Transverse colon (tissue), 4 donors: ENCODE measurements at regions not wholly inside any gene's neighbourhood (a gene's known extent, or its start where the extent isn't known, plus 50 kb on each side); places are given as distances from the start of the nearest gene placed in this dataset.

Source experiments
- DNase-seq: peaks from one replicate; pipeline ENCODE4 v3.0.0-alpha.2; 2019
- H3K27ac ChIP-seq, 4 donors: fragments of 200-600 bp; sonication (generic); 2 replicates each; pipeline ENCODE4 v1.5.1; 2016 to 2018; ENCODE audit warnings: inconsistent platforms in 4 of 4
- H3K27me3 ChIP-seq: fragments of 200-600 bp; sonication (generic); 2 replicates; pipeline ENCODE4 v1.5.1; 2017; ENCODE audit warnings: inconsistent platforms
- H3K36me3 ChIP-seq, 4 donors: fragments of 200-600 bp; sonication (generic); 2 replicates each; pipeline ENCODE4 v1.5.1; 2017 to 2019; ENCODE audit warnings: inconsistent platforms in 4 of 4
- H3K4me1 ChIP-seq, 4 donors: fragments of 200-600 bp; sonication (generic); 2 replicates each; pipeline ENCODE4 v1.5.1; 2017 to 2020; ENCODE audit warnings: inconsistent platforms in 4 of 4
- H3K4me3 ChIP-seq, 4 donors: fragments of 200-600 bp; sonication (generic); 1 replicate in 1 of 4; 2 replicates in 3 of 4; pipeline versions ENCODE4 v1.5.1 to v1.6.1; 2017 to 2019; ENCODE audit warnings: inconsistent platforms in 4 of 4
- H3K9me3 ChIP-seq, 2 donors: fragments of 200-600 bp; sonication (generic); 2 replicates each; pipeline ENCODE4 v1.5.1; 2017 to 2019; ENCODE audit warnings: inconsistent platforms in 2 of 2
- CTCF ChIP-seq, 5 experiments: fragments of 200-600 bp in 3 of 5; fragments of 450-650 bp in 2 of 5; sonication (generic) in 3 of 5; IDR thresholded peaks; 1 replicate in 2 of 5; 2 replicates in 3 of 5; pipeline ENCODE4 v1.5.1; 2016 to 2017; ENCODE audit warnings: antibody characterized with exemption in 5 of 5, inconsistent platforms in 3 of 5, mild to moderate bottlenecking in 2 of 5, moderate library complexity in 1 of 5
- EP300 ChIP-seq: sonication (generic); formaldehyde crosslinking; IDR thresholded peaks from one replicate; pipeline ENCODE4 v1.6.1; 2017; ENCODE audit warnings: antibody characterized with exemption, low read depth
- POLR2A ChIP-seq: fragments of 450-650 bp; IDR thresholded peaks from one replicate; pipeline ENCODE4 v1.6.1; 2016; ENCODE audit warnings: antibody characterized with exemption, mild to moderate bottlenecking, moderate library complexity
- POLR2AphosphoS5 ChIP-seq, 3 donors: sonication (generic); formaldehyde crosslinking; IDR thresholded peaks; one replicate each; pipeline ENCODE4 v1.6.1; 2016; ENCODE audit warnings: antibody characterized with exemption in 3 of 3
- WGBS, 2 donors: methylation state at CpG; one replicate each; pipeline ENCODE4 v1.1.5; 2018; ENCODE audit warnings: low coverage in 1 of 2; 5-methylcytosine and 5-hydroxymethylcytosine counted together
- in situ Hi-C, 4 donors: fragments of 200-750 bp; cut with MboI; loops; one replicate each; pipeline versions ENCODE4 v1.15.0 to v1.15.1; 2017; ENCODE audit warnings: low sequenced_read_pairs in 3 of 4, low pct_ligation_motif_present in 1 of 4, low pct_unique_long_range_greater_than_20kb in 1 of 4
- intact Hi-C: fragments of 100-400 bp; cut with DNase I; formaldehyde crosslinking; loops from one replicate; pipeline ENCODE4 v1.15.1; 2023; ENCODE audit warnings: low total_unique reads

- DNase-seq, result no peak
- Histone ChIP-seq H3K4me3 (no peak overlapping the region), H3K27ac (no peak overlapping the region), H3K27me3 (no peaks in the 10 kb centered on the region), H3K4me1 (peaks cover 0 to 15% (median 5%) of the 10 kb centered on the region in 4 donors), H3K36me3 (no peaks in the 10 kb centered on the region), H3K9me3 (no peaks in the 10 kb centered on the region)
- intact Hi-C loops, result no loop called here
- in situ Hi-C loops, result no loop called here
- 36 to 69% methylated on average over 1 of the region's 1 CpG for WGBS, 2 donors
- TF ChIP-seq CTCF (IDR thresholded peaks at IDR 0.05), result no peak
- TF ChIP-seq EP300, result no peak
- no peak for TF ChIP-seq POLR2AphosphoS5 (IDR thresholded peaks at IDR 0.05)
- no peak for TF ChIP-seq POLR2A
Observed at GRCh38 chr12:88922816-88923215, 342.5 kb upstream of the KITLG start.

GRCh38 chr12:88921890-88922532 is 341.7 kb upstream of the KITLG start:
- in situ Hi-C loops (no loop called here), intact Hi-C loops (no loop called here)
- H3K4me3 ChIP-seq, result no peak overlapping the region
- WGBS, 2 donors, result 63 to 89% methylated on average over 3 of the region's 3 CpGs
- no peaks in the 10 kb centered on the region for H3K36me3 ChIP-seq
- no peak overlapping the region for H3K27ac ChIP-seq
- TF ChIP-seq POLR2AphosphoS5 (IDR thresholded peaks at IDR 0.05), result no peak
- no peaks in the 10 kb centered on the region for H3K27me3 ChIP-seq
- no peaks in the 10 kb centered on the region for H3K9me3 ChIP-seq
- peaks cover 0 to 15% (median 5%) of the 10 kb centered on the region in 4 donors for H3K4me1 ChIP-seq
- no peak for DNase-seq

GRCh38 chr12:88921434-88921833 is 341.2 kb upstream of the KITLG start:
- no peaks in the 10 kb centered on the region for H3K27me3 ChIP-seq
- H3K9me3 ChIP-seq, result no peaks in the 10 kb centered on the region
- H3K4me3 ChIP-seq, result no peak overlapping the region
- DNase-seq, result no peak
- no peaks in the 10 kb centered on the region for H3K36me3 ChIP-seq
- WGBS, 2 donors, result 85 to 86% methylated on average over 1 of the region's 1 CpG
- H3K27ac ChIP-seq, result no peak overlapping the region
- intact Hi-C loops, result no loop called here
- in situ Hi-C loops, result no loop called here
- TF ChIP-seq POLR2AphosphoS5 (IDR thresholded peaks at IDR 0.05), result no peak
- TF ChIP-seq CTCF (IDR thresholded peaks at IDR 0.05), result no peak
- TF ChIP-seq POLR2A, result no peak
- no peak for TF ChIP-seq EP300
- H3K4me1 ChIP-seq, result peaks cover 0 to 11% (median 3%) of the 10 kb centered on the region in 4 donors

GRCh38 chr12:88918161-88918560 is 337.9 kb upstream of the KITLG start:
- Histone ChIP-seq H3K36me3 (no peaks in the 10 kb centered on the region), H3K27ac (no peak overlapping the region), H3K9me3 (peaks cover 10 to 11% of the 10 kb centered on the region in 2 donors), H3K4me3 (no peak overlapping the region), H3K27me3 (no peaks in the 10 kb centered on the region), H3K4me1 (no peaks in the 10 kb centered on the region)
- WGBS, 2 donors, result 83% methylated on average over 1 of the region's 1 CpG
- no peak for TF ChIP-seq POLR2A
- TF ChIP-seq CTCF (IDR thresholded peaks at IDR 0.05), result no peak
- no peak for TF ChIP-seq EP300
- no peak for TF ChIP-seq POLR2AphosphoS5 (IDR thresholded peaks at IDR 0.05)
- in situ Hi-C loops (no loop called here), intact Hi-C loops (no loop called here)
- DNase-seq, result no peak

GRCh38 chr12:88914967-88915366 is 334.7 kb upstream of the KITLG start:
- Histone ChIP-seq H3K4me3 (no peak overlapping the region), H3K9me3 (peaks cover 11 to 18% of the 10 kb centered on the region in 2 donors), H3K27ac (no peak overlapping the region), H3K4me1 (no peaks in the 10 kb centered on the region), H3K27me3 (no peaks in the 10 kb centered on the region), H3K36me3 (no peaks in the 10 kb centered on the region)
- in situ Hi-C loops, result no loop called here
- WGBS, 2 donors, result 73% methylated on average over 2 of the region's 2 CpGs; no CpG with 5 or more reads in 1 of the 2 donors
- intact Hi-C loops, result no loop called here
- no peak for DNase-seq
- no peak for TF ChIP-seq POLR2AphosphoS5 (IDR thresholded peaks at IDR 0.05)
- TF ChIP-seq POLR2A, result no peak
- no peak for TF ChIP-seq CTCF (IDR thresholded peaks at IDR 0.05)
- no peak for TF ChIP-seq EP300
